Thoracic aorta (tissue), 2 donors: ENCODE measurements at regions not wholly inside any gene's neighbourhood (a gene's known extent, or its start where the extent isn't known, plus 50 kb on each side); places are given as distances from the start of the nearest gene placed in this dataset.

Experiments
- ATAC-seq: fragments of 150-250 bp; one replicate; pipeline ENCODE4 v1.8.0; 2017; ENCODE audit warnings: low read depth; ENCODE audit not compliant: insufficient number of reproducible peaks, low FRiP score
- DNase-seq: peaks from one replicate; pipeline ENCODE4 v3.0.0-alpha.2; 2020; ENCODE audit warnings: low spot score
- H3K27ac ChIP-seq, 2 donors: fragments of 200-600 bp; sonication (generic); 1 replicate in 1 of 2; 2 replicates in 1 of 2; pipeline ENCODE4 v1.5.1; 2016; ENCODE audit warnings: mild to moderate bottlenecking in 2 of 2, moderate library complexity in 2 of 2
- H3K27me3 ChIP-seq: fragments of 200-600 bp; sonication (generic); replicated peaks from 2 replicates; pipeline ENCODE4 v1.6.0; 2016; ENCODE audit warnings: mild to moderate bottlenecking; ENCODE audit not compliant: insufficient read depth
- H3K36me3 ChIP-seq: fragments of 200-600 bp; sonication (generic); one replicate; pipeline ENCODE4 v1.5.1; 2016
- H3K4me1 ChIP-seq, 2 donors: fragments of 200-600 bp; sonication (generic); 1 replicate in 1 of 2; 2 replicates in 1 of 2; pipeline versions ENCODE4 v1.5.1 to v1.6.0; 2016; ENCODE audit warnings: low read depth in 2 of 2, mild to moderate bottlenecking in 1 of 2; ENCODE audit not compliant: control insufficient read depth in 1 of 2
- H3K4me3 ChIP-seq: fragments of 200-600 bp; sonication (generic); 2 replicates; pipeline ENCODE4 v1.5.1; 2016; ENCODE audit warnings: mild to moderate bottlenecking
- H3K9me3 ChIP-seq: fragments of 200-600 bp; sonication (generic); 2 replicates; pipeline ENCODE4 v1.5.1; 2016
- CTCF ChIP-seq: fragments of 200-600 bp; sonication (generic); IDR thresholded peaks from one replicate; pipeline ENCODE4 v1.5.1; 2019; ENCODE audit warnings: antibody characterized with exemption

- no peak for ATAC-seq
- no peak for TF ChIP-seq CTCF
- H3K4me1 ChIP-seq, result no peaks in the 10 kb centered on the region
These were observed 371.8 kb upstream of the ACVR2A start for GRCh38 chr2:147473075-147473474.

DNA sequence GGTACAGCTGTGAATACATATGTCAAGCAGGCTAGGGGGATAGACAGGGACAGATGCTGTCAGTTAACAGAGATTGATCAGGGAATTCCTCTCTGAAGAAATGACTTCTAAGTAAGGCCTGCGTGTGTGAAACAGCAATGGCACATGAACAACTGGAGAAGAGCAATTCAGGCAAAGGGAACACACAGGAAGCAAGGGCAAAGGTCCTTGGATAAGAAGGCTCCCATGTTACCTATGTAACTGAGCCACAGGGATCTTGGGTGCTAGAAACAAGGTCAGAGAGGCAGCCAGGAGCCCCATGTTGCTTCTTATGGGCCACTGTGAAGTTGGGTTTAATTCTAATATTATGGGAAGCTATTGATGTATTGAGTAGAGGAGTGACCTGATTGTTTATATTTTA, 373.7 kb upstream of the ACVR2A start:
- no peaks in the 10 kb centered on the region for H3K4me1 ChIP-seq
- no peaks in the 10 kb centered on the region for H3K9me3 ChIP-seq
- TF ChIP-seq CTCF, result no peak
- no peak overlapping the region for H3K27ac ChIP-seq
- no peaks in the 10 kb centered on the region for H3K36me3 ChIP-seq
- DNase-seq (no peak), ATAC-seq (no peak)
- no peak overlapping the region for H3K4me3 ChIP-seq
- no peaks in the 10 kb centered on the region for H3K27me3 ChIP-seq

More at GRCh38 chr2:147473075-147473474, 371.8 kb upstream of the ACVR2A start:
- no peaks in the 10 kb centered on the region for H3K27me3 ChIP-seq
- no peak for DNase-seq
- H3K27ac ChIP-seq, result no peak overlapping the region
- no peaks in the 10 kb centered on the region for H3K9me3 ChIP-seq
- H3K36me3 ChIP-seq, result no peaks in the 10 kb centered on the region
- H3K4me3 ChIP-seq, result no peak overlapping the region

DNA sequence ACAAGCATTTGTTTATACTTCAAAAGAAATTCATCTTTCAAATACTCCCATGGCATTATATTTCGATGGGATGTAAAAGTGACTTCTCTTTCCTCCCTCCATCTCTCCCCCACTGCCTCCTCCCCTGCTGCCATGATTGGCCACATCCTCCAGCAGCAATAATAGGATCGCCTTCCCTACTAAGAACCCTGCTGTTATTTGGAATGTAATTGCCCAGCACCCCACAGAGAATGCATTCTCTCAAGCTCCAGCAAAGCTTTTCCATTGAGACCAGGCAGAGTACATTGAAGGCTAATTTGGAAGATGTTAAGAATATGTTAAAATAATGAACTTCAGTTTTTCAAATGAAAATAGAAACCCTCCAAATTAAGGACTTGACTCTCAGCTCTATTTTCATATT, 375.4 kb upstream of the ACVR2A start:
- no peak for DNase-seq
- no peak for ATAC-seq
- TF ChIP-seq CTCF, result no peak
- H3K4me1 ChIP-seq, result no peaks in the 10 kb centered on the region
- H3K4me3 ChIP-seq, result no peak overlapping the region
- no peaks in the 10 kb centered on the region for H3K27me3 ChIP-seq
- no peaks in the 10 kb centered on the region for H3K36me3 ChIP-seq
- H3K27ac ChIP-seq, result no peak overlapping the region
- H3K9me3 ChIP-seq, result no peaks in the 10 kb centered on the region

GRCh38 chr2:147468963-147469362, 375.9 kb upstream of the ACVR2A start:
- no peak for ATAC-seq
- Histone ChIP-seq H3K27me3 (no peaks in the 10 kb centered on the region), H3K4me1 (no peaks in the 10 kb centered on the region), H3K36me3 (no peaks in the 10 kb centered on the region), H3K4me3 (no peak overlapping the region), H3K27ac (no peak overlapping the region), H3K9me3 (no peaks in the 10 kb centered on the region)
- no peak for DNase-seq
- no peak for TF ChIP-seq CTCF

- ATAC-seq, result no peak
- TF ChIP-seq CTCF, result no peak
- Histone ChIP-seq H3K4me1 (no peaks in the 10 kb centered on the region), H3K4me3 (no peak overlapping the region), H3K27ac (no peak overlapping the region), H3K9me3 (no peaks in the 10 kb centered on the region), H3K36me3 (no peaks in the 10 kb centered on the region), H3K27me3 (no peaks in the 10 kb centered on the region)
- no peak for DNase-seq
These were observed 376.5 kb upstream of the ACVR2A start for GRCh38 chr2:147468349-147468748.
